Ishikawa (cell line): ENCODE measurements at regions not wholly inside any gene's neighbourhood (a gene's known extent, or its start where the extent isn't known, plus 50 kb on each side); places are given as distances from the start of the nearest gene placed in this dataset.

ENCODE experiments used
- CEBPB ChIP-seq: IDR thresholded peaks from 2 replicates; pipeline ENCODE4 v1.6.1; 2012
- EGR1 ChIP-seq: IDR thresholded peaks from 2 replicates; pipeline ENCODE4 v1.6.1; 2012
- RAD21 ChIP-seq: IDR thresholded peaks from 2 replicates; pipeline ENCODE4 v1.6.1; 2012; ENCODE audit warnings: low read depth
- TAF1 ChIP-seq: IDR thresholded peaks from 2 replicates; pipeline ENCODE4 v1.6.1; 2012; ENCODE audit warnings: low read depth, mild to moderate bottlenecking
- TCF12 ChIP-seq: IDR thresholded peaks from 2 replicates; pipeline ENCODE4 v1.6.1; 2012; ENCODE audit warnings: low read depth
- TF ChIP-seq, protein P1 (sequence below): IDR thresholded peaks from 2 replicates; pipeline ENCODE4 v1.6.1; 2012; ENCODE audit warnings: low read depth, mild to moderate bottlenecking
- TF ChIP-seq, protein P2 (sequence below): IDR thresholded peaks from 2 replicates; pipeline ENCODE4 v1.6.1; 2012

DNA sequence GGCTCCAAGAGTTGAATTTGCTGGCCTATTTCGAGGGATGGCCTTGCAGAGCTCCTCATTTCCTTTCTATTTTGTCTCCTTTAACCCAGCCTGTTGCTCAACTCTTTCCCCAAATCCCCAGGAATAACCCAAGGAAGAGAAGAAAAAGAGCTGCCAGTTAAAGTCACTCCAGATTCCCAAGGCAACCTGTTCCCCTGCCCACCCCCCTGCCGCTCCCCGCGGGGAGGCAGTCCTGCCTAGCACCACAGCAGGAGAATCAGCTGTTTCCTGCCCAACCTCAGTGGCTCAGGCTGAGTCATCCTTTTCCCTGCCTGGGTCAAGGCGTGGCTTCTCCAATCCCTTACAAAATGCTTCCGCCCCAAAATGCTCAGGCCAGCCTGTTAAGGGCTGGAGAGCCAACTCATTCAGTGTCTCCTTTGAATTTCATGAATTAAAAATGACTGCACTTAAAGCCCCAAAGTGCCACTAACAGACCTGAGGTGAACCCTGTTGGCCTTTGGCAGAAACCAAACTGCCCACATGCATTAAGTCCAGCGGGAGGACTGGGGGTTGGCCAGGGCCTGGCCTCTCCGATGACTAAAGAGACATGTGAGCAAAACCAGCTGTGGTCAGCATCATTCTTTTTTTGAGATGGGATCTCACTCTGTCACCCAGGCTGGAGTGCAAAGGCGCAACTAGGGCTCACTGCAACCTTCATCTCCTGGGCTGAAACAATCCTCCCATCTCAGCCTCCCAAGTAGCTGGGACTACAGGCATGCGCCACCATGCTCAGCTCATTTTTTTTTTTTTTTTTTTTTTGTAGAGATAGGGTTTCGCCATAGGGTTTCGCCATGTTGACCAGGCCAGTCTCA is 83.2 kb upstream of the KIF5B start:
- no peak for TF ChIP-seq TAF1
- TF ChIP-seq EGR1: no peak
- TF ChIP-seq RAD21: peak; percentile 31; the same call in 1 of the 2 replicates
- TF ChIP-seq, protein P1, sequence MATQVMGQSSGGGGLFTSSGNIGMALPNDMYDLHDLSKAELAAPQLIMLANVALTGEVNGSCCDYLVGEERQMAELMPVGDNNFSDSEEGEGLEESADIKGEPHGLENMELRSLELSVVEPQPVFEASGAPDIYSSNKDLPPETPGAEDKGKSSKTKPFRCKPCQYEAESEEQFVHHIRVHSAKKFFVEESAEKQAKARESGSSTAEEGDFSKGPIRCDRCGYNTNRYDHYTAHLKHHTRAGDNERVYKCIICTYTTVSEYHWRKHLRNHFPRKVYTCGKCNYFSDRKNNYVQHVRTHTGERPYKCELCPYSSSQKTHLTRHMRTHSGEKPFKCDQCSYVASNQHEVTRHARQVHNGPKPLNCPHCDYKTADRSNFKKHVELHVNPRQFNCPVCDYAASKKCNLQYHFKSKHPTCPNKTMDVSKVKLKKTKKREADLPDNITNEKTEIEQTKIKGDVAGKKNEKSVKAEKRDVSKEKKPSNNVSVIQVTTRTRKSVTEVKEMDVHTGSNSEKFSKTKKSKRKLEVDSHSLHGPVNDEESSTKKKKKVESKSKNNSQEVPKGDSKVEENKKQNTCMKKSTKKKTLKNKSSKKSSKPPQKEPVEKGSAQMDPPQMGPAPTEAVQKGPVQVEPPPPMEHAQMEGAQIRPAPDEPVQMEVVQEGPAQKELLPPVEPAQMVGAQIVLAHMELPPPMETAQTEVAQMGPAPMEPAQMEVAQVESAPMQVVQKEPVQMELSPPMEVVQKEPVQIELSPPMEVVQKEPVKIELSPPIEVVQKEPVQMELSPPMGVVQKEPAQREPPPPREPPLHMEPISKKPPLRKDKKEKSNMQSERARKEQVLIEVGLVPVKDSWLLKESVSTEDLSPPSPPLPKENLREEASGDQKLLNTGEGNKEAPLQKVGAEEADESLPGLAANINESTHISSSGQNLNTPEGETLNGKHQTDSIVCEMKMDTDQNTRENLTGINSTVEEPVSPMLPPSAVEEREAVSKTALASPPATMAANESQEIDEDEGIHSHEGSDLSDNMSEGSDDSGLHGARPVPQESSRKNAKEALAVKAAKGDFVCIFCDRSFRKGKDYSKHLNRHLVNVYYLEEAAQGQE: no peak
- peak; percentile 63 for TF ChIP-seq CEBPB
- peak; percentile 91 for TF ChIP-seq TCF12
- TF ChIP-seq, protein P2, sequence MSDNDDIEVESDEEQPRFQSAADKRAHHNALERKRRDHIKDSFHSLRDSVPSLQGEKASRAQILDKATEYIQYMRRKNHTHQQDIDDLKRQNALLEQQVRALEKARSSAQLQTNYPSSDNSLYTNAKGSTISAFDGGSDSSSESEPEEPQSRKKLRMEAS: peak; percentile 73
